OCI-LY3 (cell line): ENCODE measurements at regions not wholly inside any gene's neighbourhood (a gene's known extent, or its start where the extent isn't known, plus 50 kb on each side); places are given as distances from the start of the nearest gene placed in this dataset.
"Not testable (repeated sequence)": the region's sequence is repeated elsewhere in the genome, so short reads cannot be mapped to it uniquely, and the experiment has no call there.

Source experiments
- H2AFZ ChIP-seq: fragments of 200-600, 300-600 bp; shearing (Covaris generic); 2 replicates; pipeline ENCODE4 v1.6.0; 2014; ENCODE audit warnings: antibody characterized with exemption, low read depth, low read length
- H3K27ac ChIP-seq: fragments of 200-600, 300-600 bp; sonication (generic); 2 replicates; pipeline ENCODE4 v1.5.1; 2014; ENCODE audit warnings: mild to moderate bottlenecking, low read length, moderate library complexity, mixed read lengths
- H3K27me3 ChIP-seq: fragments of 200-600, 300-600 bp; sonication (generic); 2 replicates; pipeline ENCODE4 v1.6.1; 2014; ENCODE audit warnings: low read depth, low read length, mixed read lengths
- H3K36me3 ChIP-seq: fragments of 200-600, 300-600 bp; sonication (generic); replicated peaks from 2 replicates; pipeline ENCODE3; 2014; ENCODE audit warnings: low read depth, low read length, mixed read lengths
- H3K4me1 ChIP-seq: fragments of 300-600, 200-600 bp; sonication (generic); 2 replicates; pipeline ENCODE4 v1.6.1; 2014; ENCODE audit warnings: low read length, mixed read lengths
- H3K4me2 ChIP-seq: fragments of 200-600, 300-600 bp; sonication (generic); 2 replicates; pipeline ENCODE4 v1.6.1; 2014; ENCODE audit warnings: low read length, mixed read lengths
- H3K4me3 ChIP-seq: fragments of 300-600, 200-600 bp; sonication (generic); 2 replicates; pipeline ENCODE4 v1.5.1; 2014; ENCODE audit warnings: antibody characterized with exemption, mild to moderate bottlenecking, low read length, moderate library complexity
- H3K79me2 ChIP-seq: fragments of 300-600, 200-600 bp; shearing (Covaris generic); 2 replicates; pipeline ENCODE4 v1.6.1; 2014; ENCODE audit warnings: mild to moderate bottlenecking, low read length, mixed read lengths
- H3K9ac ChIP-seq: fragments of 300-600, 200-600 bp; shearing (Covaris generic); 2 replicates; pipeline ENCODE4 v1.6.0; 2014; ENCODE audit warnings: mild to moderate bottlenecking, low read length, moderate library complexity
- H3K9me3 ChIP-seq: fragments of 200-600, 300-600 bp; shearing (Covaris generic); 2 replicates; pipeline ENCODE4 v1.6.1; 2014; ENCODE audit warnings: low read length, mixed read lengths; ENCODE audit not compliant: insufficient read depth
- H4K20me1 ChIP-seq: fragments of 200-600, 300-600 bp; sonication (generic); 2 replicates; pipeline ENCODE4 v1.6.1; 2016; ENCODE audit warnings: low read length, mixed read lengths; ENCODE audit not compliant: insufficient read depth
- CTCF ChIP-seq: fragments of 200-600, 300-600 bp; sonication (generic); IDR thresholded peaks from 2 replicates; pipeline ENCODE4 v1.5.1; 2014; ENCODE audit warnings: antibody characterized with exemption, low read length, low read depth
- EZH2phosphoT487 ChIP-seq: fragments of 200-600 bp; shearing (Covaris generic); IDR thresholded peaks from 2 replicates; pipeline ENCODE4 v1.6.1; 2018; ENCODE audit warnings: antibody characterized with exemption, mixed run types, low read depth

GRCh38 chr4:33941854-33942253 is 2302.5 kb downstream of the ARAP2 start:
- H3K79me2 ChIP-seq: no peaks in the 10 kb centered on the region
- H3K27ac ChIP-seq: no peak overlapping the region
- no peak overlapping the region for H3K9ac ChIP-seq
- no peaks in the 10 kb centered on the region for H3K27me3 ChIP-seq
- H3K4me1 ChIP-seq: no peaks in the 10 kb centered on the region
- TF ChIP-seq EZH2phosphoT487: no peak
- TF ChIP-seq CTCF: no peak
- H3K4me2 ChIP-seq: no peak overlapping the region
- H3K9me3 ChIP-seq: no peaks in the 10 kb centered on the region
- H3K4me3 ChIP-seq: no peak overlapping the region
- H3K36me3 ChIP-seq: no peaks in the 10 kb centered on the region
- no peaks in the 10 kb centered on the region for H4K20me1 ChIP-seq
- no peak overlapping the region for H2AFZ ChIP-seq

GRCh38 chr4:33948921-33949320 is 2295.4 kb downstream of the ARAP2 start:
- Histone ChIP-seq H3K4me2 (no peak overlapping the region), H4K20me1 (no peaks in the 10 kb centered on the region), H3K9me3 (no peaks in the 10 kb centered on the region), H3K4me3 (no peak overlapping the region), H3K27ac (no peak overlapping the region), H2AFZ (no peak overlapping the region), H3K9ac (no peak overlapping the region), H3K79me2 (no peaks in the 10 kb centered on the region), H3K4me1 (no peaks in the 10 kb centered on the region), H3K36me3 (no peaks in the 10 kb centered on the region), H3K27me3 (no peaks in the 10 kb centered on the region)
- TF ChIP-seq EZH2phosphoT487: no peak
- no peak for TF ChIP-seq CTCF

- H3K79me2 ChIP-seq, H3K36me3 ChIP-seq, H3K4me2 ChIP-seq, H2AFZ ChIP-seq, H3K27ac ChIP-seq, H3K4me3 ChIP-seq, H3K4me1 ChIP-seq, H3K27me3 ChIP-seq, H4K20me1 ChIP-seq, H3K9me3 ChIP-seq, H3K9ac ChIP-seq: not testable (repeated sequence)
Measured at GRCh38 chr4:33953848-33954247, 2290.5 kb downstream of the ARAP2 start.

- no peak overlapping the region for H3K27ac ChIP-seq
- H3K27me3 ChIP-seq: no peaks in the 10 kb centered on the region
- no peaks in the 10 kb centered on the region for H3K79me2 ChIP-seq
- H3K4me3 ChIP-seq: no peak overlapping the region
- no peaks in the 10 kb centered on the region for H3K4me1 ChIP-seq
- no peak overlapping the region for H3K4me2 ChIP-seq
- no peaks in the 10 kb centered on the region for H3K9me3 ChIP-seq
- TF ChIP-seq CTCF (no peak), EZH2phosphoT487 (no peak)
- no peak overlapping the region for H3K9ac ChIP-seq
- no peak overlapping the region for H2AFZ ChIP-seq
- H4K20me1 ChIP-seq: no peaks in the 10 kb centered on the region
- H3K36me3 ChIP-seq: no peaks in the 10 kb centered on the region
Measured at GRCh38 chr4:33954759-33955158, 2289.6 kb downstream of the ARAP2 start.

GRCh38 chr4:33959519-33959918 is 2284.8 kb downstream of the ARAP2 start:
- Histone ChIP-seq H3K27ac (no peak overlapping the region), H3K9me3 (no peaks in the 10 kb centered on the region), H3K4me1 (no peaks in the 10 kb centered on the region), H3K36me3 (no peaks in the 10 kb centered on the region), H4K20me1 (no peaks in the 10 kb centered on the region), H2AFZ (no peak overlapping the region), H3K27me3 (no peaks in the 10 kb centered on the region), H3K9ac (no peak overlapping the region), H3K4me3 (no peak overlapping the region), H3K4me2 (no peak overlapping the region), H3K79me2 (no peaks in the 10 kb centered on the region)
- TF ChIP-seq EZH2phosphoT487 (no peak), CTCF (no peak)
